HCT116 (cell line): ENCODE measurements at regions not wholly inside any gene's neighbourhood (a gene's known extent, or its start where the extent isn't known, plus 50 kb on each side); places are given as distances from the start of the nearest gene placed in this dataset.

Experiments used
- ATF3 ChIP-seq: IDR thresholded peaks from 2 replicates; pipeline ENCODE4 v1.6.1; 2012
- CTCF ChIP-seq, 3 experiments: fragments of 200-600 bp in 1 of 3; sonication (generic) in 1 of 3; IDR thresholded peaks in 2 of 3; conservative IDR thresholded peaks in 1 of 3; 2 replicates each; pipeline ENCODE4 v1.5.1; 2012 to 2017; ENCODE audit warnings: low read depth in 2 of 3, low read length in 2 of 3, antibody characterized with exemption in 1 of 3, borderline replicate concordance in 1 of 3, control low read depth in 1 of 3, mild to moderate bottlenecking in 1 of 3, mixed read lengths in 1 of 3, mixed run types in 1 of 3, moderate library complexity in 1 of 3; ENCODE audit not compliant: insufficient read depth in 1 of 3
- EZH2 ChIP-seq: fragments of 200-600 bp; sonication (generic); IDR thresholded peaks from 2 replicates; pipeline ENCODE4 v1.6.1; 2017; ENCODE audit warnings: antibody characterized with exemption, mixed run types
- EZH2phosphoT487 ChIP-seq: fragments of 200-600 bp; IDR thresholded peaks from 2 replicates; pipeline ENCODE4 v1.6.1; 2018; ENCODE audit warnings: antibody characterized with exemption, borderline replicate concordance
- POLR2A ChIP-seq: IDR thresholded peaks from 2 replicates; pipeline ENCODE4 v1.7.0; 2011; ENCODE audit warnings: borderline replicate concordance; ENCODE audit not compliant: insufficient read depth, insufficient read length; ENCODE audit errors: extremely low read depth
- REST ChIP-seq: IDR thresholded peaks from 2 replicates; pipeline ENCODE4 v1.6.1; 2012; ENCODE audit warnings: low read depth
- SP1 ChIP-seq: IDR thresholded peaks from 2 replicates; pipeline ENCODE4 v1.6.1; 2012; ENCODE audit warnings: low read depth

GRCh38 chr10:21041763-21042458 is 144.8 kb upstream of the NEBL start:
- TF ChIP-seq EZH2phosphoT487 (no peak), CTCF (IDR thresholded peaks at IDR 0.05 in 2 of 3, conservative IDR thresholded peaks at IDR 0.05 in 1 of 3; ENCODE audit: borderline replicate concordance in 1 of 3, insufficient read depth in 1 of 3, low read depth in 2 of 3, low read length in 2 of 3) (no peak), EZH2 (no peak), ATF3 (no peak), REST (no peak), POLR2A (no peak), SP1 (no peak)
